Loucy (cell line): ENCODE measurements at regions not wholly inside any gene's neighbourhood (a gene's known extent, or its start where the extent isn't known, plus 50 kb on each side); places are given as distances from the start of the nearest gene placed in this dataset.

Source experiments
- H2AFZ ChIP-seq: fragments of 200-600 bp; sonication (generic); 2 replicates; pipeline ENCODE4 v1.6.0; 2016; ENCODE audit warnings: antibody characterized with exemption, mild to moderate bottlenecking, low read length, moderate library complexity
- H3F3A ChIP-seq: fragments of 200-600 bp; 2 replicates; pipeline ENCODE4 v1.6.0; 2016; ENCODE audit warnings: antibody characterized with exemption, low read depth, mild to moderate bottlenecking
- H3K27me3 ChIP-seq: fragments of 200-600 bp; sonication (generic); 2 replicates; pipeline ENCODE4 v1.6.1; 2014; ENCODE audit warnings: low read length, mild to moderate bottlenecking; ENCODE audit not compliant: insufficient read depth, poor library complexity, severe bottlenecking
- H3K36me3 ChIP-seq: fragments of 200-600 bp; sonication (generic); 2 replicates; pipeline ENCODE4 v1.6.1; 2016; ENCODE audit warnings: low read length; ENCODE audit not compliant: insufficient read depth
- H3K4me1 ChIP-seq: fragments of 200-600 bp; sonication (generic); 2 replicates; pipeline ENCODE4 v1.5.1; 2014; ENCODE audit warnings: low read length, mild to moderate bottlenecking; ENCODE audit not compliant: insufficient read depth, poor library complexity, severe bottlenecking
- H3K4me2 ChIP-seq: fragments of 200-600 bp; sonication (generic); 2 replicates; pipeline ENCODE4 v1.6.0; 2014; ENCODE audit warnings: antibody characterized with exemption, low read length, low read depth, mild to moderate bottlenecking; ENCODE audit not compliant: poor library complexity, severe bottlenecking
- H3K4me3 ChIP-seq: fragments of 200-600 bp; sonication (generic); 2 replicates; pipeline ENCODE4 v1.5.1; 2014; ENCODE audit warnings: low read length, mild to moderate bottlenecking, mixed read lengths; ENCODE audit not compliant: poor library complexity, severe bottlenecking
- H3K79me2 ChIP-seq: fragments of 200-600 bp; sonication (generic); 2 replicates; pipeline ENCODE4 v1.6.1; 2014; ENCODE audit warnings: low read length; ENCODE audit not compliant: insufficient read depth
- H3K9ac ChIP-seq: fragments of 200-600 bp; sonication (generic); 2 replicates; pipeline ENCODE4 v1.6.0; 2014; ENCODE audit warnings: mild to moderate bottlenecking, low read depth, low read length, moderate library complexity; ENCODE audit not compliant: poor library complexity, severe bottlenecking
- H3K9me2 ChIP-seq: fragments of 200-600 bp; sonication (generic); replicated peaks from 2 replicates; pipeline ENCODE4 v1.6.1; 2016; ENCODE audit warnings: low read depth, low read length, mixed read lengths
- H3K9me3 ChIP-seq: fragments of 200-600 bp; sonication (generic); 2 replicates; pipeline ENCODE4 v1.6.1; 2014; ENCODE audit warnings: mild to moderate bottlenecking, antibody characterized with exemption, low read length, low read depth; ENCODE audit not compliant: insufficient read depth
- H4K20me1 ChIP-seq: fragments of 200-600 bp; sonication (generic); 2 replicates; pipeline ENCODE4 v1.6.0; 2014; ENCODE audit warnings: antibody characterized with exemption, low read length, mild to moderate bottlenecking; ENCODE audit not compliant: insufficient read depth, poor library complexity, severe bottlenecking
- CTCF ChIP-seq: fragments of 200-600 bp; sonication (generic); conservative IDR thresholded peaks from 2 replicates; pipeline ENCODE4 v1.5.1; 2014; ENCODE audit warnings: mild to moderate bottlenecking, antibody characterized with exemption, low read length
- EZH2phosphoT487 ChIP-seq: fragments of 200-600 bp; IDR thresholded peaks from 2 replicates; pipeline ENCODE4 v1.6.1; 2018; ENCODE audit warnings: antibody characterized with exemption, mild to moderate bottlenecking, moderate library complexity, borderline replicate concordance

- no peaks in the 10 kb centered on the region for H4K20me1 ChIP-seq
- H3F3A ChIP-seq, result no peaks in the 10 kb centered on the region
- TF ChIP-seq CTCF (no peak), EZH2phosphoT487 (no peak)
- no peaks in the 10 kb centered on the region for H3K79me2 ChIP-seq
- H3K9ac ChIP-seq, result no peak overlapping the region
- H3K4me1 ChIP-seq, result no peaks in the 10 kb centered on the region
- H3K9me2 ChIP-seq, result no peaks in the 10 kb centered on the region
- H3K27me3 ChIP-seq, result no peaks in the 10 kb centered on the region
- H3K36me3 ChIP-seq, result no peaks in the 10 kb centered on the region
- H3K4me2 ChIP-seq, result no peak overlapping the region
- no peak overlapping the region for H2AFZ ChIP-seq
- no peak overlapping the region for H3K4me3 ChIP-seq
- H3K9me3 ChIP-seq, result no peaks in the 10 kb centered on the region
Observed at GRCh38 chr12:97182769-97183168, 275.7 kb downstream of the NEDD1 start.

GRCh38 chr12:97184127-97184773, 277.2 kb downstream of the NEDD1 start:
- Histone ChIP-seq H3K9me2 (no peaks in the 10 kb centered on the region), H3K4me1 (no peaks in the 10 kb centered on the region), H2AFZ (no peak overlapping the region), H3K36me3 (no peaks in the 10 kb centered on the region), H4K20me1 (no peaks in the 10 kb centered on the region), H3K79me2 (no peaks in the 10 kb centered on the region), H3K4me2 (no peak overlapping the region), H3K9ac (no peak overlapping the region), H3K4me3 (no peak overlapping the region), H3F3A (no peaks in the 10 kb centered on the region), H3K9me3 (no peaks in the 10 kb centered on the region), H3K27me3 (no peaks in the 10 kb centered on the region)
- TF ChIP-seq CTCF (no peak), EZH2phosphoT487 (no peak)

GRCh38 chr12:97185567-97185966, 277.0 kb upstream of the RMST start:
- Histone ChIP-seq H3K4me1 (no peaks in the 10 kb centered on the region), H2AFZ (no peak overlapping the region), H3K4me3 (no peak overlapping the region), H3K9me2 (no peaks in the 10 kb centered on the region), H3K79me2 (no peaks in the 10 kb centered on the region), H3K36me3 (no peaks in the 10 kb centered on the region), H3K9me3 (no peaks in the 10 kb centered on the region), H3K9ac (no peak overlapping the region), H4K20me1 (no peaks in the 10 kb centered on the region), H3K27me3 (no peaks in the 10 kb centered on the region), H3K4me2 (no peak overlapping the region), H3F3A (no peaks in the 10 kb centered on the region)
- no peak for TF ChIP-seq CTCF
- no peak for TF ChIP-seq EZH2phosphoT487
